ENCODE measurements at regions not wholly inside any gene's neighbourhood (a gene's known extent, or its start where the extent isn't known, plus 50 kb on each side); places are given as distances from the start of the nearest gene placed in this dataset.

- POLR2A ChIA-PET, result no interaction called here
- no peak overlapping the region for H3K4me3 Mint-ChIP-seq
- no peaks in the 10 kb centered on the region for H3K36me3 Mint-ChIP-seq
- H3K9me3 Mint-ChIP-seq, result peaks cover 0 to 9% (median 3%) of the 10 kb centered on the region in 9 donors
- H3K27me3 Mint-ChIP-seq, result no peaks in the 10 kb centered on the region
- ATAC-seq (no peak), DNase-seq (no peak)
- no peak overlapping the region for H3K27ac Mint-ChIP-seq
- no peaks in the 10 kb centered on the region for H3K4me1 Mint-ChIP-seq
Observed at GRCh38 chr5:92519811-92520632, 1061.0 kb downstream of the NR2F1-AS1 start.

DNA sequence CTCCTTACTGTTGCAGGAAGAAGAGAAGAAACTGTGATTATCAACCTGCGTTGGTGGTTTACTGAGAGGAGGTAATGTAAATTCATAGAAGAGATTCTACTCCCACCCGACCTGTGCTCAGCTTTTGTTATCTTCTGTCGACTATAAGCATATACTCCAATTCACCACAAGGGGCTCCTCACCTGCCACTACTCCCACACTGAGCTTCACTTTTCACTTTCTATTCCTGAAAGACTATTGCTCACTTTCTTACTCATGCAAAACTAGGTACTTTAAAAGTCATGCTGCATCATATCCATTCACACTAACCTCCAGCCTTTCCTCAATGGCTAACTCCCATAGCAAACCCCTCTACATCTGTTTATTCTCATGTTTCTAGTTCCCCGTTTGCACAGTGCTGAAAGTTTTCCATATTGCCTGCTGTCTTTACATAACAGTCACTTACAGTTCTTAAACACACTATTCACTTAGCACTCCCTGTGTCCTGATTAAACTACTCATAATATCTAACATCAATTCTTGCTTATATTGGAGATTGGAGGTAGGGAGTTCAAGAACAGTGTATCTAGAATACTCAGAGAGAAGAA lies 1062.6 kb downstream of the NR2F1-AS1 start:
- Mint-ChIP-seq H3K4me3 (no peak overlapping the region), H3K4me1 (no peaks in the 10 kb centered on the region), H3K9me3 (peaks cover 0 to 14% (median 3%) of the 10 kb centered on the region in 9 donors), H3K36me3 (no peaks in the 10 kb centered on the region), H3K27me3 (no peaks in the 10 kb centered on the region), H3K27ac (no peak overlapping the region)
- no peak for ATAC-seq
- no peak for DNase-seq
- POLR2A ChIA-PET, result no interaction called here

DNA sequence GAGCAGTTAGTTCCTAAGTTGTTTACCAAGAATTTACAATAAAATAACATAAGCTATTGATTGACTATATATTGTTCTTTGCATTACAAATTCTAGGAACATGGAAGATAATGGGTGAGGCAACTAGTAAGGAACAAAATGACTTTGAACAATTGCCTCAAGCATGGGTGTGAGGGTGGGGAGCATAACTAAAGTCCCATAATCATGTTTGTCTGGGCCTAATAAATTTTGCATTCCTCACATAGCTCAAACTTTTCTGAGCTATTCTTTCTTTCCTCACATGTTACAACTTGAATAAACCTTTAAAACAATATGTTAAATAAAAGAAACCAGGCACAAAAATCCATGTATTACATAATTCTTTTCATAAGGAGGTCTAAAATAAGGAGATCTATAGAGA lies 1066.1 kb downstream of the NR2F1-AS1 start:
- POLR2A ChIA-PET, result no interaction called here
- Mint-ChIP-seq H3K9me3 (peaks cover 6 to 32% (median 13%) of the 10 kb centered on the region in 9 donors), H3K27me3 (no peaks in the 10 kb centered on the region), H3K4me1 (no peaks in the 10 kb centered on the region), H3K36me3 (peaks cover 0 to 9% (median 0%) of the 10 kb centered on the region in 3 donors), H3K27ac (no peak overlapping the region), H3K4me3 (no peak overlapping the region)
- ATAC-seq (no peak), DNase-seq (no peak)

DNA sequence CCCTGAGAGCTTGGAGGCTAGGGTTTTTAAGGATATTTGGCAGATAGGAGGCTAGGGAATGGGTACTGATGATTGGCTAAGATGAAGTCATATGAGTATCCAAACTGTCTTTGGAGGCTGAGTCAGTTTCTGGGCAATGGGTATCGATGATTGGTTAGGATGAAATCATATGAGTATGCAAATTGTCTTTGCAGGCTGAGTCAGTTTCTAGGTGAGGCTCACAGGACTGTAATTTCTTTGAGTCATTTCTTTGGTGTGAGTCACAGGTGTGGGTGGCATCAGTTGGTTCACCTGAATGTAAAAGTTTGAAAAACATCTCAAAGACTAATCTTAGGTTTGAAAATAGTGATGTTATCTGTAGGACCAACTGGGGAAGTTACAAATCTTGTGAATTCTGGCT lies 1068.0 kb downstream of the NR2F1-AS1 start:
- no peak for ATAC-seq
- Mint-ChIP-seq H3K36me3 (peaks cover 0 to 9% (median 0%) of the 10 kb centered on the region in 3 donors), H3K4me1 (no peaks in the 10 kb centered on the region), H3K4me3 (no peak overlapping the region), H3K27me3 (no peaks in the 10 kb centered on the region), H3K9me3 (peaks cover 7 to 42% (median 26%) of the 10 kb centered on the region in 9 donors), H3K27ac (no peak overlapping the region)
- POLR2A ChIA-PET, result no interaction called here
- no peak for DNase-seq

DNA sequence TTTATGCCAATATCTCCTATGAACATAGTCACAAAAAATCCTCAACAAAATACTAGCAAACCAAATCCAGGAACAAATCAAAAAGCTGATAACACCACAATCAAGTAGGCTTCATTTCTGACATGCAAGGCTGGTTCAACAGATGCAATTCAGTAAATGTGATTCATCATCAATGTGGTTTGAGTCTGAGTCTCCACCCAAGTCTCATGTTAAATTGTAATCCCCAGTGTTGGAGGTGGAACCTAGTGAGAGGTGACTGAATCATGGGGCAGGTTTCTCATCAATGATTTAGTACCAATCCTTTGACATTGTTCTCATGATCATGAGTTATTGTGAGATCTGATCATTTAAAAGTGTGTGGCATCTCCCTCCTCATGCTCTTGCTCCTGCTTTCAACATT lies 1072.7 kb downstream of the NR2F1-AS1 start:
- no peaks in the 10 kb centered on the region for H3K27me3 Mint-ChIP-seq
- no peak overlapping the region for H3K27ac Mint-ChIP-seq
- ATAC-seq (no peak), DNase-seq (no peak)
- no peak overlapping the region for H3K4me3 Mint-ChIP-seq
- POLR2A ChIA-PET, result no interaction called here
- H3K36me3 Mint-ChIP-seq, result peaks cover 0 to 9% (median 0%) of the 10 kb centered on the region in 3 donors
- peaks cover 0 to 5% (median under 1%) of the 10 kb centered on the region in 4 donors for H3K4me1 Mint-ChIP-seq
- peaks cover 6 to 43% (median 29%) of the 10 kb centered on the region in 9 donors for H3K9me3 Mint-ChIP-seq

GRCh38 chr5:92505925-92506324 lies 1075.1 kb downstream of the NR2F1-AS1 start:
- Mint-ChIP-seq H3K27ac (no peak overlapping the region), H3K4me1 (peaks cover 0 to 5% (median under 1%) of the 10 kb centered on the region in 4 donors), H3K36me3 (peaks cover 0 to 3% (median 0%) of the 10 kb centered on the region in 3 donors), H3K4me3 (peak overlapping the region in 1 of 10 donors; percentile 7), H3K9me3 (peaks cover 2 to 30% (median 22%) of the 10 kb centered on the region in 9 donors), H3K27me3 (no peaks in the 10 kb centered on the region)
- no peak for ATAC-seq
- no peak for DNase-seq
- POLR2A ChIA-PET, result no interaction called here

- no peak overlapping the region for H3K27ac Mint-ChIP-seq
- H3K27me3 Mint-ChIP-seq, result no peaks in the 10 kb centered on the region
- H3K9me3 Mint-ChIP-seq, result peaks cover 2 to 30% (median 16%) of the 10 kb centered on the region in 9 donors
- no peak overlapping the region for H3K4me3 Mint-ChIP-seq
- no peak for ATAC-seq
- POLR2A ChIA-PET, result no interaction called here
- H3K36me3 Mint-ChIP-seq, result no peaks in the 10 kb centered on the region
- peaks cover 0 to 5% (median under 1%) of the 10 kb centered on the region in 4 donors for H3K4me1 Mint-ChIP-seq
- DNase-seq, result no peak
Observed at GRCh38 chr5:92505145-92505544, 1075.9 kb downstream of the NR2F1-AS1 start.

DNA sequence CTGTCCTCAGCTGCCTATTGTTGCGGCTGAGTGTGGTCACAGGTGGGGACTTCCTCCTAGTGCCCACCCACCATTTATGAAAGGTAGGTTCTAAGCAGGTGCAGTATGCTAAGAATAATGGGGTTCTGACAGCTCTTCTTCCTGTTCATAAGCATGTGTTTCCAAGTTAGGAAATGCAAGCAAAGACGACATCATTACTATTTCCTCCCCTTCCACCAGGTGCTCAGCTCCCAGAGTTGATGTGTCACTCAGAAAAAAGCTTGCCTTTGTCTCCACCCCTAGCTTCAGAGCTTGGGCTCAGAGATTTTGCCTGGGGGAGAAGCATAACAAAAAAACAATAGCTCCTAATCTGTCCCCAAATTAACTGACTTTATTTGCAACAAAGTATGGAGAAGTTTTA lies 1076.7 kb downstream of the NR2F1-AS1 start:
- Mint-ChIP-seq H3K27ac (no peak overlapping the region), H3K9me3 (peaks cover 2 to 30% (median 16%) of the 10 kb centered on the region in 9 donors), H3K27me3 (no peaks in the 10 kb centered on the region), H3K4me1 (peaks cover 0 to 5% (median under 1%) of the 10 kb centered on the region in 4 donors), H3K36me3 (no peaks in the 10 kb centered on the region), H3K4me3 (no peak overlapping the region)
- no peak for DNase-seq
- POLR2A ChIA-PET, result no interaction called here
- ATAC-seq, result no peak

- no peak overlapping the region for H3K4me3 Mint-ChIP-seq
- H3K36me3 Mint-ChIP-seq, result no peaks in the 10 kb centered on the region
- H3K27me3 Mint-ChIP-seq, result no peaks in the 10 kb centered on the region
- POLR2A ChIA-PET, result no interaction called here
- ATAC-seq (no peak), DNase-seq (no peak)
- peaks cover 0 to 3% (median under 1%) of the 10 kb centered on the region in 4 donors for H3K4me1 Mint-ChIP-seq
- H3K27ac Mint-ChIP-seq, result no peak overlapping the region
- peaks cover 0 to 28% (median 0%) of the 10 kb centered on the region in 9 donors for H3K9me3 Mint-ChIP-seq
Observed at GRCh38 chr5:92500752-92501151, 1080.3 kb downstream of the NR2F1-AS1 start.

DNA sequence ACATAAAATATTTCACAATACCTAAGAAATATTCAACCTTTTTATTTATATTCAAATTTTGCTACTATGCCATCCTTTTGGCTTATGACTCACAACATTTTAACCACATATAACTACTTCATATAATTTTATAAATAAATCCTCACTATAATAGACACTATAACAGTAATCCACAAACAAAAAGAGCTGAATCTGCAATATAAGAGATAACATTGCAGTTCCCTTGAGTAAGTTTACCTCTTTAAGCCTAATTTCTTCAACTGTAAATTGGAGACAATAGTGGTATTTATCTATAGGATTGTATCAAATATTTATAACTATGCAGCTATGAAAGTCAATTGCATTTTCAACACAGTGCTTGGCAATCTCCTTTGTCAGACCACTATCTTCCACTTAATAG lies 1084.5 kb downstream of the NR2F1-AS1 start:
- Mint-ChIP-seq H3K9me3 (peaks cover 0 to 11% (median 0%) of the 10 kb centered on the region in 9 donors), H3K36me3 (no peaks in the 10 kb centered on the region), H3K4me3 (no peak overlapping the region), H3K27ac (no peak overlapping the region), H3K4me1 (no peaks in the 10 kb centered on the region), H3K27me3 (no peaks in the 10 kb centered on the region)
- no peak for ATAC-seq
- POLR2A ChIA-PET, result no interaction called here
- no peak for DNase-seq

DNA sequence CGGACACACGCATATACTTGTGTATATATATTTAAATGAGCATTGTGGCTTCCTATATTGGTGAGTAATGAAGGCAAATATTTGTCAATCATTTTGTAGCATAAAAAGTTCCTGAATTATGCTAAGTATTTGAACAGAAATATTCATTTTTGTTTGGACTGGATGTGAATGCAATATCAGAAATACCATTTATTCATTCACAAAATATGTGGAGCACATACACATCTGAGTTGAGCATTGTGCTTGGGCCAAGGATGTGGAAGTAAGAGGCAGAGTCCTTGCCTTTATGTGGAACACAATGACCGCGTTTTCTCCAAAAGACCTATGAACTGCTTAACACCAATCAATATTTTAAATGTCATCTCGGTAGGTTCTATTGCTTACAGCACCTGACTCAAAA lies 1086.5 kb downstream of the NR2F1-AS1 start:
- DNase-seq, result no peak
- ATAC-seq, result no peak
- H3K27me3 Mint-ChIP-seq, result no peaks in the 10 kb centered on the region
- H3K9me3 Mint-ChIP-seq, result peaks cover 0 to 11% (median 0%) of the 10 kb centered on the region in 9 donors
- POLR2A ChIA-PET, result no interaction called here
- no peak overlapping the region for H3K4me3 Mint-ChIP-seq
- no peaks in the 10 kb centered on the region for H3K4me1 Mint-ChIP-seq
- H3K36me3 Mint-ChIP-seq, result no peaks in the 10 kb centered on the region
- H3K27ac Mint-ChIP-seq, result no peak overlapping the region

DNA sequence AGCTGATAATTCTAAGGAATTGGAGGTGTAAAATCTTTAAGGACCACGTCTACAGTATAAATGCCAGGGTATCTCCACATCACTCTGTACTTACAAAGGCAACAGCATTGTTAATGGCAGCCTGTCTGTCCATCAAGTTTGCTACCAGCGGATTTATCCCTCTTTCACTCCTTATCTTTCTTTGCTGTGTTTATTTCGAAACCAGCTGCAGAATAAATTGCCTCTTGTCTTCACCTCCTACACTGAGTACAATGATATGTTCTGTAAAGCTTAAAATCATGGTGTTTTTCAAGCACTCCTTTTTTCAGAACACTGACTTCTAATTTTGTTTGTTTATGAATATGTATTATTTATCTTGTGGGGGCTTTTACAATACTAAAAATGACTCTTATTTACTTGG lies 1088.1 kb downstream of the NR2F1-AS1 start:
- Mint-ChIP-seq H3K27ac (no peak overlapping the region), H3K4me1 (no peaks in the 10 kb centered on the region), H3K9me3 (peaks cover 0 to 11% (median 0%) of the 10 kb centered on the region in 9 donors), H3K36me3 (no peaks in the 10 kb centered on the region), H3K4me3 (no peak overlapping the region), H3K27me3 (no peaks in the 10 kb centered on the region)
- no peak for DNase-seq
- ATAC-seq, result no peak
- POLR2A ChIA-PET, result no interaction called here

- DNase-seq (no peak), ATAC-seq (no peak)
- Mint-ChIP-seq H3K4me3 (no peak overlapping the region), H3K27ac (no peak overlapping the region), H3K27me3 (no peaks in the 10 kb centered on the region), H3K9me3 (peaks cover 0 to 8% (median 2%) of the 10 kb centered on the region in 9 donors), H3K36me3 (no peaks in the 10 kb centered on the region), H3K4me1 (no peaks in the 10 kb centered on the region)
- POLR2A ChIA-PET, result no interaction called here
Observed at GRCh38 chr5:92484484-92484883, 1096.5 kb downstream of the NR2F1-AS1 start.
